ENCODE measurements at regions not wholly inside any gene's neighbourhood (a gene's known extent, or its start where the extent isn't known, plus 50 kb on each side); places are given as distances from the start of the nearest gene placed in this dataset.

GRCh38 chr22:22825213-22825593 is 62.4 kb upstream of the IGLL5 start:
- CTCF ChIA-PET (ENCODE audit: low intra/inter-chr PET ratio, low total read pairs), result no interaction called here
- H3K4me1 ChIP-seq (ENCODE audit: insufficient read depth, low read length), result no peaks in the 10 kb centered on the region
- H3K4me2 ChIP-seq (ENCODE audit: low read depth, low read length), result no peak overlapping the region
- in situ Hi-C loops (cut with HindIII; ENCODE audit: extremely low pct_ligation_motif_present, low pct_unique_long_range_greater_than_20kb) (no loop called here), intact Hi-C loops (cut with micrococcal nuclease; ENCODE audit: unreplicated experiment) (no loop called here)
- no peaks in the 10 kb centered on the region for H3K79me2 ChIP-seq (ENCODE audit: insufficient read depth, low read length)
- WGBS (ENCODE audit: low lambda C conversion rate), result 4% methylated on average over 2 of the region's 2 CpGs
- peaks cover 2 to 37% of the 10 kb centered on the region in 2 experiments; a peak in 3 of 5 replicates for H3K27me3 ChIP-seq (ENCODE audit: control insufficient read depth in 1 of 2, insufficient read depth in 2 of 2, low read length in 2 of 2)
- POLR2A ChIA-PET, result interaction anchor here (0.6 kb wide), 1 partner anchor 49 kb away, joined by 3 read pairs; no protein-coding TSS in a partner anchor
- no peak for ATAC-seq
- no peaks in the 10 kb centered on the region for H3K36me3 ChIP-seq (replicated peaks in 1 of 2; ENCODE audit: control insufficient read depth in 1 of 2, insufficient read depth in 2 of 2, low read length in 2 of 2)
- H3K4me3 ChIP-seq (replicated peaks in 1 of 3; ENCODE audit: insufficient read depth in 1 of 3, low read depth in 2 of 3, low read length in 3 of 3), result no peak overlapping the region
- no peaks in the 10 kb centered on the region for H3K9me3 ChIP-seq (ENCODE audit: low read length)
- H4K20me1 ChIP-seq (ENCODE audit: insufficient read depth, low read length), result no peaks in the 10 kb centered on the region
- no TSS peak for BruUV-seq (replicated peaks)
- no peak for DNase-seq (ENCODE audit: low spot score)
- no peak for FAIRE-seq
- no peak overlapping the region for H2AFZ ChIP-seq (ENCODE audit: low read length)
- H3K27ac ChIP-seq (ENCODE audit: extremely low read length, insufficient read depth, low read length), result no peak overlapping the region
- TF ChIP-seq ZNF614 (CRISPR knock-in tag; IDR thresholded peaks at IDR 0.05; ENCODE audit: borderline replicate concordance) (no peak), SAFB2 (CRISPR knock-in tag; IDR thresholded peaks at IDR 0.05; ENCODE audit: borderline replicate concordance, low read depth) (no peak), RFXAP (CRISPR knock-in tag; IDR thresholded peaks at IDR 0.05; ENCODE audit: borderline replicate concordance) (no peak), ZNF160 (CRISPR knock-in tag; IDR thresholded peaks at IDR 0.05) (no peak), TSC22D2 (CRISPR knock-in tag; IDR thresholded peaks at IDR 0.05; ENCODE audit: borderline replicate concordance) (no peak), NFE2 (CRISPR knock-in tag; IDR thresholded peaks at IDR 0.05) (no peak), ZSCAN31 (CRISPR knock-in tag; IDR thresholded peaks at IDR 0.05; ENCODE audit: low read depth) (no peak), TFE3 (CRISPR knock-in tag; IDR thresholded peaks at IDR 0.05) (no peak), PTBP1 (IDR thresholded peaks at IDR 0.05; ENCODE audit: low read depth, low read length, poor library complexity, severe bottlenecking) (no peak), IRF9 (CRISPR knock-in tag; IDR thresholded peaks at IDR 0.05; ENCODE audit: borderline replicate concordance) (no peak), BCL6 (CRISPR knock-in tag; IDR thresholded peaks at IDR 0.05) (no peak), NFYC (CRISPR knock-in tag; IDR thresholded peaks at IDR 0.05) (no peak), YEATS2 (CRISPR knock-in tag; IDR thresholded peaks at IDR 0.05; ENCODE audit: borderline replicate concordance) (no peak), XBP1 (CRISPR knock-in tag; IDR thresholded peaks at IDR 0.05) (no peak), SUZ12 (IDR thresholded peaks at IDR 0.05; ENCODE audit: low read depth, low read length) (no peak)
- no peak overlapping the region for H3K9ac ChIP-seq (ENCODE audit: insufficient read depth, low read depth, low read length)

Data from HepG2 (cell line).